T-helper 9 cell (primary cell): ENCODE measurements at regions not wholly inside any gene's neighbourhood (a gene's known extent, or its start where the extent isn't known, plus 50 kb on each side); places are given as distances from the start of the nearest gene placed in this dataset.
"Not testable (repeated sequence)": the region's sequence is repeated elsewhere in the genome, so short reads cannot be mapped to it uniquely, and the experiment has no call there.

ENCODE experiments used
- DNase-seq: peaks from one replicate; pipeline ENCODE4 v3.0.0-alpha.2; 2020

GRCh38 chr20:40941133-40941610 lies 87.5 kb upstream of the TOP1 start:
- DNase-seq = no peak

- no peak for DNase-seq
Measured at GRCh38 chr20:40942006-40942405, 86.6 kb upstream of the TOP1 start.

GRCh38 chr20:40942775-40943174 lies 85.8 kb upstream of the TOP1 start:
- no peak for DNase-seq

GRCh38 chr20:40943591-40943990 lies 85.0 kb upstream of the TOP1 start:
- DNase-seq = no peak

GRCh38 chr20:40945189-40945588 lies 83.4 kb upstream of the TOP1 start:
- no peak for DNase-seq

GRCh38 chr20:40945754-40946450 lies 82.7 kb upstream of the TOP1 start:
- DNase-seq = no peak

- no peak for DNase-seq
Measured at GRCh38 chr20:40946451-40946850, 82.2 kb upstream of the TOP1 start.

GRCh38 chr20:40948465-40949267 lies 80.0 kb upstream of the TOP1 start:
- DNase-seq = no peak

- no peak for DNase-seq
Measured at GRCh38 chr20:40949346-40949745, 79.3 kb upstream of the TOP1 start.

- DNase-seq = no peak
Measured at GRCh38 chr20:40952136-40952535, 76.5 kb upstream of the TOP1 start.

GRCh38 chr20:40953416-40953815 lies 75.2 kb upstream of the TOP1 start:
- no peak for DNase-seq

GRCh38 chr20:40953856-40954255 lies 74.8 kb upstream of the TOP1 start:
- no peak for DNase-seq

- DNase-seq = no peak
Measured at GRCh38 chr20:40954521-40955165, 74.0 kb upstream of the TOP1 start.

- DNase-seq = no peak
Measured at GRCh38 chr20:40955326-40955725, 73.3 kb upstream of the TOP1 start.

- DNase-seq = not testable (repeated sequence)
Measured at GRCh38 chr20:40955826-40956225, 72.8 kb upstream of the TOP1 start.

- DNase-seq = no peak
Measured at GRCh38 chr20:40956542-40957264, 71.9 kb upstream of the TOP1 start.

- no peak for DNase-seq
Measured at GRCh38 chr20:40957265-40957760, 71.3 kb upstream of the TOP1 start.

GRCh38 chr20:40958598-40958997 lies 70.0 kb upstream of the TOP1 start:
- DNase-seq = no peak

GRCh38 chr20:40959325-40960092 lies 69.1 kb upstream of the TOP1 start:
- DNase-seq = no peak

- no peak for DNase-seq
Measured at GRCh38 chr20:40960101-40960500, 68.5 kb upstream of the TOP1 start.

- no peak for DNase-seq
Measured at GRCh38 chr20:40960521-40960956, 68.1 kb upstream of the TOP1 start.

- no peak for DNase-seq
Measured at GRCh38 chr20:40961176-40961575, 67.4 kb upstream of the TOP1 start.
